H1 (cell line): ENCODE measurements at regions not wholly inside any gene's neighbourhood (a gene's known extent, or its start where the extent isn't known, plus 50 kb on each side); places are given as distances from the start of the nearest gene placed in this dataset.

Experiments
- CTCF ChIA-PET: fragments of 300-600 bp; sonication (Branson Sonifier 250); formaldehyde crosslinking; loops from one replicate; lab custom pipeline; 2021; ENCODE audit not compliant: partially characterized antibody; lab: Charles Lee
- POLR2A ChIA-PET: fragments of 300-600 bp; sonication (Branson Sonifier 250); formaldehyde crosslinking; loops from one replicate; lab custom pipeline; 2021; ENCODE audit warnings: inconsistent platforms; ENCODE audit not compliant: partially characterized antibody; lab: Charles Lee
- DNase-seq, 2 experiments: peaks; one replicate each; pipeline versions ENCODE4 v3.0.0 to v3.0.0-alpha.2; 2010 to 2022; ENCODE audit warnings: low spot score in 2 of 2, low read depth in 1 of 2, mixed read lengths in 1 of 2
- FAIRE-seq: peaks from 2 replicates; lab custom pipeline; 2011; peaks lifted over from hg19 to GRCh38; lab: Jason Lieb, UNC
- H2AFZ ChIP-seq: 2 replicates; pipeline ENCODE4 v1.8.1; 2012; ENCODE audit warnings: low read length, inconsistent platforms
- H2AK5ac ChIP-seq: 2 replicates; pipeline ENCODE4 v1.6.1; 2013; ENCODE audit warnings: low read depth, low read length
- H2BK120ac ChIP-seq: replicated peaks from 2 replicates; pipeline ENCODE3; 2013; ENCODE audit warnings: low read depth, low read length, inconsistent platforms
- H2BK12ac ChIP-seq: 2 replicates; pipeline ENCODE4 v1.6.1; 2013; ENCODE audit warnings: low read depth, low read length
- H2BK15ac ChIP-seq: 2 replicates; pipeline ENCODE4 v1.6.1; 2013; ENCODE audit warnings: low read length
- H2BK20ac ChIP-seq: 2 replicates; pipeline ENCODE4 v1.6.1; 2013; ENCODE audit warnings: low read length
- H2BK5ac ChIP-seq: 2 replicates; pipeline ENCODE4 v1.6.1; 2013; ENCODE audit warnings: low read depth, low read length
- H3K14ac ChIP-seq: 2 replicates; pipeline ENCODE4 v1.6.1; 2013; ENCODE audit warnings: inconsistent platforms; ENCODE audit not compliant: insufficient read length
- H3K18ac ChIP-seq: 2 replicates; pipeline ENCODE4 v1.6.1; 2013; ENCODE audit warnings: low read length; ENCODE audit errors: extremely low read depth
- H3K23ac ChIP-seq: 2 replicates; pipeline ENCODE4 v1.6.1; 2013; ENCODE audit warnings: inconsistent platforms; ENCODE audit not compliant: insufficient read length
- H3K23me2 ChIP-seq: 2 replicates; pipeline ENCODE4 v1.6.1; 2013; ENCODE audit warnings: low read depth, low read length
- H3K27ac ChIP-seq: 2 replicates; pipeline ENCODE4 v1.6.1; 2011; ENCODE audit warnings: low read depth, low read length, inconsistent platforms
- H3K27me3 ChIP-seq, 4 experiments: replicated peaks in 1 of 4; 1 replicate in 1 of 4; 2 replicates in 3 of 4; pipeline versions ENCODE4 v1.6.1 to v1.8.1; 2011 to 2013; ENCODE audit warnings: low read length in 3 of 4, mild to moderate bottlenecking in 3 of 4, inconsistent platforms in 2 of 4, mixed read lengths in 2 of 4, moderate library complexity in 1 of 4; ENCODE audit not compliant: control insufficient read depth in 3 of 4, insufficient read depth in 3 of 4; ENCODE audit errors: extremely low read depth in 1 of 4
- H3K36me3 ChIP-seq, 4 experiments: 2 replicates each; pipeline versions ENCODE4 v1.6.1 to v1.8.1; 2011 to 2013; ENCODE audit warnings: mild to moderate bottlenecking in 4 of 4, low read length in 3 of 4, moderate library complexity in 2 of 4, control low read depth in 1 of 4, inconsistent platforms in 1 of 4; ENCODE audit not compliant: insufficient read depth in 4 of 4, control insufficient read depth in 2 of 4
- H3K4ac ChIP-seq: replicated peaks from 2 replicates; pipeline ENCODE3; 2013; ENCODE audit warnings: low read length, low read depth, mixed read lengths, inconsistent platforms; ENCODE audit not compliant: insufficient read length
- H3K4me1 ChIP-seq, 4 experiments: replicated peaks in 1 of 4; 1 replicate in 1 of 4; 2 replicates in 3 of 4; pipeline versions ENCODE4 v1.6.1 to v1.8.1; 2011 to 2013; ENCODE audit warnings: low read length in 3 of 4, inconsistent platforms in 2 of 4, mixed read lengths in 1 of 4; ENCODE audit not compliant: insufficient read depth in 4 of 4, control insufficient read depth in 3 of 4
- H3K4me2 ChIP-seq, 2 experiments: 2 replicates each; pipeline versions ENCODE4 v1.6.1 to v1.8.1; 2011 to 2013; ENCODE audit warnings: low read depth in 2 of 2, low read length in 2 of 2, control low read depth in 1 of 2, inconsistent platforms in 1 of 2, mild to moderate bottlenecking in 1 of 2; ENCODE audit not compliant: insufficient read depth in 1 of 2
- H3K4me3 ChIP-seq, 4 experiments: fragments of 200-600, 300-600 bp in 1 of 4; sonication (generic), shearing (Covaris generic), sonication (Bioruptor Twin) in 1 of 4; 2 replicates each; pipeline versions ENCODE4 v1.5.1 to v1.8.1; 2011 to 2016; ENCODE audit warnings: low read length in 4 of 4, low read depth in 3 of 4, control low read depth in 2 of 4, inconsistent platforms in 2 of 4, mild to moderate bottlenecking in 2 of 4, mixed read lengths in 1 of 4, moderate library complexity in 1 of 4; ENCODE audit not compliant: insufficient read depth in 2 of 4; ENCODE audit errors: extremely low read depth in 1 of 4
- H3K56ac ChIP-seq: replicated peaks from 2 replicates; pipeline ENCODE3; 2013; ENCODE audit warnings: low read depth, mild to moderate bottlenecking, mixed read lengths, low read length, inconsistent platforms; ENCODE audit not compliant: insufficient read length
- H3K79me1 ChIP-seq: 2 replicates; pipeline ENCODE4 v1.6.1; 2013; ENCODE audit warnings: low read depth, low read length, control low read depth
- H3K79me2 ChIP-seq, 2 experiments: 2 replicates each; pipeline versions ENCODE4 v1.6.1 to v1.8.1; 2012 to 2013; ENCODE audit warnings: low read length in 2 of 2, mild to moderate bottlenecking in 2 of 2, inconsistent platforms in 1 of 2; ENCODE audit not compliant: insufficient read depth in 2 of 2, control insufficient read depth in 1 of 2
- H3K9ac ChIP-seq, 4 experiments: replicated peaks in 1 of 4; 1 replicate in 1 of 4; 2 replicates in 3 of 4; pipeline versions ENCODE4 v1.6.1 to v1.8.1; 2011 to 2013; ENCODE audit warnings: low read depth in 3 of 4, low read length in 3 of 4, control low read depth in 2 of 4, mild to moderate bottlenecking in 2 of 4, moderate library complexity in 2 of 4, inconsistent platforms in 1 of 4; ENCODE audit errors: extremely low read depth in 1 of 4
- H3K9me3 ChIP-seq, 2 experiments: 2 replicates each; pipeline versions ENCODE4 v1.6.1 to v1.8.1; 2012 to 2013; ENCODE audit warnings: mild to moderate bottlenecking in 2 of 2, moderate library complexity in 2 of 2, control low read depth in 1 of 2, inconsistent platforms in 1 of 2, low read depth in 1 of 2, low read length in 1 of 2, mixed read lengths in 1 of 2; ENCODE audit not compliant: insufficient read depth in 2 of 2
- H4K20me1 ChIP-seq, 2 experiments: replicated peaks in 1 of 2; 2 replicates each; pipeline versions ENCODE3 to v1.8.1; 2011 to 2013; ENCODE audit warnings: inconsistent platforms in 2 of 2, low read length in 2 of 2, mild to moderate bottlenecking in 1 of 2; ENCODE audit not compliant: insufficient read depth in 2 of 2, control insufficient read depth in 1 of 2
- H4K5ac ChIP-seq: 2 replicates; pipeline ENCODE4 v1.6.1; 2013; ENCODE audit warnings: low read length, low read depth, mixed read lengths, inconsistent platforms; ENCODE audit not compliant: insufficient read length
- H4K8ac ChIP-seq: 2 replicates; pipeline ENCODE4 v1.8.0; 2013; ENCODE audit warnings: mild to moderate bottlenecking, moderate library complexity, low read length, inconsistent platforms; ENCODE audit not compliant: insufficient read depth; ENCODE audit errors: extremely low read depth
- H4K91ac ChIP-seq: replicated peaks from 2 replicates; pipeline ENCODE3; 2013; ENCODE audit warnings: low read length, mixed read lengths, inconsistent platforms; ENCODE audit not compliant: insufficient read length
- BRCA1 ChIP-seq: IDR thresholded peaks from 2 replicates; pipeline ENCODE4 v1.6.1; 2012; ENCODE audit warnings: low read depth, low read length, improper control_type of control experiment
- CBX5 ChIP-seq: fragments of 300-800, 300-1000 bp; sonication (generic); IDR thresholded peaks from 2 replicates; pipeline ENCODE4 v1.7.1; 2016; ENCODE audit warnings: antibody characterized with exemption, low read length, low read depth
- CBX8 ChIP-seq: fragments of 300-800, 300-1000 bp; sonication (generic); IDR thresholded peaks from 2 replicates; pipeline ENCODE4 v1.7.1; 2016; ENCODE audit warnings: low read depth, low read length, borderline replicate concordance
- EZH2 ChIP-seq: fragments of 200-600 bp; sonication (generic); IDR thresholded peaks from 2 replicates; pipeline ENCODE4 v1.7.1; 2012; ENCODE audit warnings: low read depth, mild to moderate bottlenecking, moderate library complexity, low read length, inconsistent platforms; ENCODE audit not compliant: severe bottlenecking
- FOSL1 ChIP-seq: IDR thresholded peaks from 2 replicates; pipeline ENCODE4 v1.6.1; 2011; ENCODE audit warnings: mild to moderate bottlenecking, low read depth, low read length, moderate library complexity; ENCODE audit not compliant: insufficient read depth
- HDAC6 ChIP-seq: IDR thresholded peaks from one replicate; pipeline ENCODE4 v1.7.1; 2012; ENCODE audit warnings: low read depth, mild to moderate bottlenecking, inconsistent platforms, low read length, moderate library complexity
- JUN ChIP-seq: IDR thresholded peaks from 2 replicates; pipeline ENCODE4 v1.6.1; 2011; ENCODE audit warnings: low read depth, mild to moderate bottlenecking, improper control_type of control experiment, low read length
- KDM1A ChIP-seq: fragments of 200-600, 300-600 bp; sonication (generic); IDR thresholded peaks from 2 replicates; pipeline ENCODE4 v1.7.1; 2016; ENCODE audit warnings: mild to moderate bottlenecking, low read length, borderline replicate concordance
- KDM5A ChIP-seq: fragments of 200-600 bp; IDR thresholded peaks from 2 replicates; pipeline ENCODE4 v1.7.1; 2012; ENCODE audit warnings: mild to moderate bottlenecking, low read length, inconsistent platforms, mixed read lengths
- POU5F1 ChIP-seq: IDR thresholded peaks from 2 replicates; pipeline ENCODE4 v1.6.1; 2011; ENCODE audit warnings: low read depth, mild to moderate bottlenecking, low read length, moderate library complexity
- RBBP5 ChIP-seq: IDR thresholded peaks from 2 replicates; pipeline ENCODE4 v1.7.1; 2012; ENCODE audit warnings: low read depth, mild to moderate bottlenecking, inconsistent platforms, low read length, moderate library complexity, borderline replicate concordance
- SAP30 ChIP-seq: fragments of 300-600 bp; sonication (generic); IDR thresholded peaks from 2 replicates; pipeline ENCODE4 v1.7.1; 2012; ENCODE audit warnings: low read length, moderate library complexity, mild to moderate bottlenecking, inconsistent platforms; ENCODE audit not compliant: insufficient read depth, insufficient replicate concordance
- SP4 ChIP-seq: IDR thresholded peaks from 2 replicates; pipeline ENCODE4 v1.6.1; 2012; ENCODE audit warnings: low read length, inconsistent platforms
- SRF ChIP-seq: IDR thresholded peaks from 2 replicates; pipeline ENCODE4 v1.6.1; 2011; ENCODE audit warnings: mild to moderate bottlenecking, low read depth, low read length, moderate library complexity
- TBP ChIP-seq: IDR thresholded peaks from 2 replicates; pipeline ENCODE4 v1.6.1; 2011; ENCODE audit warnings: low read depth, low read length, improper control_type of control experiment
- TCF12 ChIP-seq: IDR thresholded peaks from 2 replicates; pipeline ENCODE4 v1.6.1; 2011; ENCODE audit warnings: low read depth, mild to moderate bottlenecking, low read length
- YY1 ChIP-seq: IDR thresholded peaks from 2 replicates; pipeline ENCODE4 v1.6.1; 2011; ENCODE audit warnings: low read depth, mild to moderate bottlenecking, low read length
- WGBS, 2 experiments: shearing (Covaris generic) in 1 of 2; methylation state at CpG; one replicate each; pipeline versions ENCODE4 v1.1.6 to v1.1.7; 2013 to 2015; ENCODE audit warnings: low lambda C conversion rate in 2 of 2, mixed read lengths in 2 of 2, inconsistent platforms in 1 of 2, low coverage in 1 of 2, missing lambda C conversion rate in 1 of 2; ENCODE audit not compliant: insufficient replicate concordance in 2 of 2, insufficient coverage in 1 of 2, insufficient read length in 1 of 2; ENCODE audit errors: extremely low coverage in 1 of 2, missing lambda C conversion rate in 1 of 2; 5-methylcytosine and 5-hydroxymethylcytosine counted together

DNA sequence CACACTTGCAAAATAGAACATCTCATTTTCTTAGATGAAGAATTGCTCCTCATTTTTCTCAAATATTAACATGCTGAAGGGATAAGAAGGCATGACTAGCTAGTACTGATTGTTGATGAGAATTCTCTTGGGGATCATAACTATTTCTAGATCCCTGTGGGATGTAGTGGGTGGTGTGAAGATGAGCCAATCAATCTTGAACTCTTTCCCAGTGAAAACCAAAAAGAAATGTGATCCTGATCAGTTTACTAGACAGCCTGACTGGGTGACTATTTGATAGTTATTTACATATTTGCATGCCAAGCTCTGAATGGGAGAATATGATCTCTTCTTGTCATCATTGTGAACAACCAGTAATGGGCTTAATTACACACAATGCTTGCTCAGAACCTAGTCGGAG is 63.7 kb downstream of the ZIC1 start:
- H2BK12ac ChIP-seq: no peak overlapping the region
- no peak overlapping the region for H3K4me2 ChIP-seq
- H3K18ac ChIP-seq: no peak overlapping the region
- no peak overlapping the region for H2BK20ac ChIP-seq
- H3K9me3 ChIP-seq: no peaks in the 10 kb centered on the region
- ChIA-PET POLR2A (no interaction called here), CTCF (no interaction called here)
- H2BK15ac ChIP-seq: no peak overlapping the region
- no peak overlapping the region for H3K9ac ChIP-seq
- no peak overlapping the region for H4K91ac ChIP-seq
- no peaks in the 10 kb centered on the region for H3K27me3 ChIP-seq
- no peak overlapping the region for H4K8ac ChIP-seq
- H3K23me2 ChIP-seq: no peaks in the 10 kb centered on the region
- FAIRE-seq: no peak
- no peak overlapping the region for H4K5ac ChIP-seq
- no peak overlapping the region for H2AFZ ChIP-seq
- TF ChIP-seq TBP (no peak), SP4 (no peak), KDM1A (no peak), YY1 (no peak), TCF12 (no peak), HDAC6 (no peak), POU5F1 (no peak), RBBP5 (no peak), CBX5 (no peak), JUN (no peak), KDM5A (no peak), BRCA1 (no peak), EZH2 (no peak), CBX8 (no peak), SAP30 (no peak), FOSL1 (no peak), SRF (no peak)
- no peak overlapping the region for H3K4ac ChIP-seq
- no peaks in the 10 kb centered on the region for H3K4me1 ChIP-seq
- no peak overlapping the region for H3K14ac ChIP-seq
- H3K56ac ChIP-seq: no peak overlapping the region
- no peak overlapping the region for H3K27ac ChIP-seq
- no peak overlapping the region for H3K23ac ChIP-seq
- no peak for DNase-seq
- H3K79me1 ChIP-seq: no peaks in the 10 kb centered on the region
- H3K4me3 ChIP-seq: no peak overlapping the region
- no peak overlapping the region for H2BK5ac ChIP-seq
- H2AK5ac ChIP-seq: no peak overlapping the region
- H2BK120ac ChIP-seq: no peak overlapping the region
- 100% methylated on average over 1 of the region's 1 CpG; no CpG with 5 or more reads in 1 of the 2 experiments for WGBS, 2 experiments
- no peaks in the 10 kb centered on the region for H3K79me2 ChIP-seq
- H3K36me3 ChIP-seq: no peaks in the 10 kb centered on the region
- H4K20me1 ChIP-seq: no peaks in the 10 kb centered on the region
